ENCODE measurements at regions not wholly inside any gene's neighbourhood (a gene's known extent, or its start where the extent isn't known, plus 50 kb on each side); places are given as distances from the start of the nearest gene placed in this dataset.
"Not testable (repeated sequence)": the region's sequence is repeated elsewhere in the genome, so short reads cannot be mapped to it uniquely, and the experiment has no call there.

DNA sequence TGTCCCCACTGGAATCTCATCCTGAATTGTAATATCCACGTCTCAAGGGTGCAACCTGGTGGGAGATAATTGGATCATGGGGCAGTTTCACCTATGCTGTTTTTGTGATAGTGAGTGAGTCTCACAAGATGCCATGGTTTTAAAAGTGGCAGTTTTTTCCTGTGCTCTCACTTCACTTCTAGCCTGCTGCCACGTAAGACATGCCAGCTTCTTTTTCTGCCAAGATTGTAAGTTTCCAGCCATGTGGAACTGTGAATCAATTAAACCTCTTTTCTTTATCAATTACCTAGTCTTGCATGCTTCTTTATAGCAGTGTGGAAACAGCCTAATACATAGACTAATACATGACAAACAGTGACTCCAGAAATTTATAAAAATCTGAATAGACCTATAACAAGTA, 1131.8 kb downstream of the PCDH7 start:
- Histone ChIP-seq H3K4me1 (no peaks in the 10 kb centered on the region), H3K27me3 (no peaks in the 10 kb centered on the region), H3K36me3 (no peaks in the 10 kb centered on the region), H3K9me3 (no peaks in the 10 kb centered on the region), H3K4me3 (ENCODE audit: low read depth, low read length) (no peak overlapping the region)
- TF ChIP-seq, protein P1, sequence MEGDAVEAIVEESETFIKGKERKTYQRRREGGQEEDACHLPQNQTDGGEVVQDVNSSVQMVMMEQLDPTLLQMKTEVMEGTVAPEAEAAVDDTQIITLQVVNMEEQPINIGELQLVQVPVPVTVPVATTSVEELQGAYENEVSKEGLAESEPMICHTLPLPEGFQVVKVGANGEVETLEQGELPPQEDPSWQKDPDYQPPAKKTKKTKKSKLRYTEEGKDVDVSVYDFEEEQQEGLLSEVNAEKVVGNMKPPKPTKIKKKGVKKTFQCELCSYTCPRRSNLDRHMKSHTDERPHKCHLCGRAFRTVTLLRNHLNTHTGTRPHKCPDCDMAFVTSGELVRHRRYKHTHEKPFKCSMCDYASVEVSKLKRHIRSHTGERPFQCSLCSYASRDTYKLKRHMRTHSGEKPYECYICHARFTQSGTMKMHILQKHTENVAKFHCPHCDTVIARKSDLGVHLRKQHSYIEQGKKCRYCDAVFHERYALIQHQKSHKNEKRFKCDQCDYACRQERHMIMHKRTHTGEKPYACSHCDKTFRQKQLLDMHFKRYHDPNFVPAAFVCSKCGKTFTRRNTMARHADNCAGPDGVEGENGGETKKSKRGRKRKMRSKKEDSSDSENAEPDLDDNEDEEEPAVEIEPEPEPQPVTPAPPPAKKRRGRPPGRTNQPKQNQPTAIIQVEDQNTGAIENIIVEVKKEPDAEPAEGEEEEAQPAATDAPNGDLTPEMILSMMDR (IDR thresholded peaks at IDR 0.05; ENCODE audit: low read depth, low read length): no peak
- no peak for DNase-seq

DNA sequence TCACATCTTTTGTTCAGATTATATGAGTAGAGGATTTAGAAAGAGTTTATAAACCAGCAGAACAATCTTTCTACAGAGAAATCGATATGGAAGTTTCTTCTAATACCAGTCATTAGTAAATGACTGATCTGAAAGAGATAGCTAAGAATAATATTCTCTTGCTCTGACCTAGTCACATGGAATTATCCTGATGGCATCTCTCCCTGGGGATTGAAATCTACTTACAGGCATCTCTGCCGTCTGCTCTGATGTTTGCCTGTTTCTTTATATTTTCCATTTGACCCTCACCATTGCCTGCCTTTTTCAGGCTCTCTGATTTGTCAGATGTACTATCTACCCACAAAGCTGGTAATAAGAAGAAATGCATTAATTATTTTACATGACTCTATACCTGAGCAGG, 1157.3 kb downstream of the PCDH7 start:
- peaks cover 14% of the 10 kb centered on the region; the same call in 1 of the 2 replicates for H3K4me1 ChIP-seq
- no peak overlapping the region for H3K4me3 ChIP-seq (ENCODE audit: low read depth, low read length)
- H3K9me3 ChIP-seq: no peaks in the 10 kb centered on the region
- DNase-seq: peak; percentile 19
- H3K27me3 ChIP-seq: no peaks in the 10 kb centered on the region
- TF ChIP-seq, protein P1 (IDR thresholded peaks at IDR 0.05; ENCODE audit: low read depth, low read length): no peak
- H3K36me3 ChIP-seq: no peaks in the 10 kb centered on the region

- not testable (repeated sequence) for H3K27me3 ChIP-seq; DNase-seq; H3K36me3 ChIP-seq; H3K4me3 ChIP-seq (ENCODE audit: low read depth, low read length); H3K9me3 ChIP-seq
- H3K4me1 ChIP-seq: peaks cover 14% of the 10 kb centered on the region; the same call in 1 of the 2 replicates
Observed at GRCh38 chr4:31880837-31881236, 1160.7 kb downstream of the PCDH7 start.

DNA sequence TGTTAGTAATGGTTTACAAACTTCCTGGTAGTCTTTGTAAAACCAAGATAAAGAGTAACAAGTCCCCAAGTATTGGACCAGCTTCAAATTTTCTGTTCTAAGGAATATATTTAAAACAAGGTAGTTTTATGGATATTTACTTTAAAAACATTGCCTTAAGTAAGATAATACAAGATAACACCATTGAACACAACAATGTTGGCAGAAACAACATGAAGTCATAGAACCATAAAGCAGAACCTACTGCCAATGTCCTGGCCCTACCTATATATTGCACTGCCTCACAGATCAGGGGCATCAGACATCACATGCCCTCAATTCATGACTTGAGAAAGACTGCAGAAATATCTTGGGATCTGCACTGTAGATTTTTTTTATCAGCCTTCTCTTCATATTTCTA, 1176.2 kb downstream of the PCDH7 start:
- Histone ChIP-seq H3K9me3 (no peaks in the 10 kb centered on the region), H3K36me3 (no peaks in the 10 kb centered on the region), H3K4me3 (ENCODE audit: low read depth, low read length) (no peak overlapping the region), H3K27me3 (no peaks in the 10 kb centered on the region), H3K4me1 (no peaks in the 10 kb centered on the region)
- TF ChIP-seq, protein P1 (IDR thresholded peaks at IDR 0.05; ENCODE audit: low read depth, low read length): no peak
- DNase-seq: no peak

DNA sequence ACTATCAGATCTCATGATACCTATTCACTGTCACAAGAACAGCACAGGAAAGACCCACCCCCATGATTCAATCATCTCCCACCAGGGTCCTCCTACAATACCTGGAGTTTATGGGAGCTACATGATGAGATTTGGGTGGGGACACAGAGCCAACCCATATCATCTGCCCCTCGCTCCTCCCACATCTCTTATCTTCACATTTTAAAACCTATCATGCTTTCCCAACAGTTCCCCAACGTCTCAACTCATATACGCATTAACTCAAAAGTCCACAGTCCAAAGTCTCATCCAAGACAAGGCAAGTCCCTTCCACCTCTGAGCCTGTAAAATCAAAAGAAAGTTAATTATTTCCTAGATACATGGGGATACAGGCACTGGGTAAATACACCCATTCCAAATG, 1185.2 kb downstream of the PCDH7 start:
- Histone ChIP-seq H3K36me3 (no peaks in the 10 kb centered on the region), H3K4me3 (ENCODE audit: low read depth, low read length) (no peak overlapping the region), H3K4me1 (no peaks in the 10 kb centered on the region), H3K9me3 (no peaks in the 10 kb centered on the region), H3K27me3 (no peaks in the 10 kb centered on the region)
- TF ChIP-seq, protein P1 (IDR thresholded peaks at IDR 0.05; ENCODE audit: low read depth, low read length): no peak
- no peak for DNase-seq

GRCh38 chr4:31908261-31908660, 1188.1 kb downstream of the PCDH7 start:
- TF ChIP-seq, protein P1 (IDR thresholded peaks at IDR 0.05; ENCODE audit: low read depth, low read length): no peak
- H3K4me1 ChIP-seq: no peaks in the 10 kb centered on the region
- no peak overlapping the region for H3K4me3 ChIP-seq (ENCODE audit: low read depth, low read length)
- H3K36me3 ChIP-seq: no peaks in the 10 kb centered on the region
- H3K9me3 ChIP-seq: no peaks in the 10 kb centered on the region
- H3K27me3 ChIP-seq: no peaks in the 10 kb centered on the region
- no peak for DNase-seq

GRCh38 chr4:31917334-31917733, 1197.2 kb downstream of the PCDH7 start:
- Histone ChIP-seq H3K9me3 (no peaks in the 10 kb centered on the region), H3K36me3 (no peaks in the 10 kb centered on the region), H3K4me1 (no peaks in the 10 kb centered on the region), H3K4me3 (ENCODE audit: low read depth, low read length) (no peak overlapping the region), H3K27me3 (no peaks in the 10 kb centered on the region)
- TF ChIP-seq, protein P1 (IDR thresholded peaks at IDR 0.05; ENCODE audit: low read depth, low read length): no peak
- DNase-seq: no peak

Measured in BE2C (cell line).